Subcutaneous abdominal adipose tissue (tissue), 5 donors: ENCODE measurements at regions not wholly inside any gene's neighbourhood (a gene's known extent, or its start where the extent isn't known, plus 50 kb on each side); places are given as distances from the start of the nearest gene placed in this dataset.

Source experiments
- H3K27ac ChIP-seq: one replicate; pipeline ENCODE4 v1.7.0; 2013; ENCODE audit warnings: low read depth, mild to moderate bottlenecking, inconsistent platforms, low read length, moderate library complexity
- H3K27me3 ChIP-seq, 5 donors: one replicate each; pipeline ENCODE4 v1.7.0; 2013; ENCODE audit warnings: low read length in 5 of 5, inconsistent platforms in 1 of 5; ENCODE audit not compliant: control insufficient read depth in 5 of 5, insufficient read depth in 4 of 5
- H3K36me3 ChIP-seq, 5 donors: one replicate each; pipeline ENCODE4 v1.7.0; 2013; ENCODE audit warnings: low read length in 5 of 5; ENCODE audit not compliant: control insufficient read depth in 5 of 5, insufficient read depth in 5 of 5
- H3K4me1 ChIP-seq, 5 donors: one replicate each; pipeline ENCODE4 v1.7.0; 2013; ENCODE audit warnings: low read length in 5 of 5, mild to moderate bottlenecking in 3 of 5, moderate library complexity in 1 of 5; ENCODE audit not compliant: control insufficient read depth in 5 of 5, insufficient read depth in 5 of 5
- H3K4me3 ChIP-seq, 5 donors: one replicate each; pipeline ENCODE4 v1.7.0; 2013; ENCODE audit warnings: low read length in 5 of 5, low read depth in 1 of 5
- H3K9ac ChIP-seq, 5 donors: one replicate each; pipeline ENCODE4 v1.7.0; 2013; ENCODE audit warnings: low read length in 5 of 5, mild to moderate bottlenecking in 4 of 5, moderate library complexity in 3 of 5
- H3K9me3 ChIP-seq, 5 donors: one replicate each; pipeline ENCODE4 v1.7.0; 2013; ENCODE audit warnings: low read length in 5 of 5; ENCODE audit not compliant: control insufficient read depth in 5 of 5
- donor health status: healthy.
- donor health status: healthy.
- donor health status: healthy.
- donor health status: healthy.
- donor health status: healthy.

- no peak overlapping the region for H3K9ac ChIP-seq
- H3K27me3 ChIP-seq, result no peaks in the 10 kb centered on the region
- H3K4me1 ChIP-seq, result peaks cover 3 to 47% (median 16%) of the 10 kb centered on the region in 5 donors
- no peaks in the 10 kb centered on the region for H3K9me3 ChIP-seq
- H3K4me3 ChIP-seq, result no peak overlapping the region
- no peaks in the 10 kb centered on the region for H3K36me3 ChIP-seq
- no peak overlapping the region for H3K27ac ChIP-seq
Observed at GRCh38 chr10:43979551-43979950, 330.9 kb upstream of the ZNF32 start.

GRCh38 chr10:43978936-43979335 is 330.3 kb upstream of the ZNF32 start:
- Histone ChIP-seq H3K27me3 (no peaks in the 10 kb centered on the region), H3K27ac (no peak overlapping the region), H3K9me3 (no peaks in the 10 kb centered on the region), H3K4me1 (peaks cover 3 to 53% (median 19%) of the 10 kb centered on the region in 5 donors), H3K4me3 (no peak overlapping the region), H3K9ac (no peak overlapping the region), H3K36me3 (no peaks in the 10 kb centered on the region)

GRCh38 chr10:43978091-43978490 is 329.4 kb upstream of the ZNF32 start:
- H3K9me3 ChIP-seq, result no peaks in the 10 kb centered on the region
- peaks cover 4 to 60% (median 19%) of the 10 kb centered on the region in 5 donors for H3K4me1 ChIP-seq
- no peak overlapping the region for H3K9ac ChIP-seq
- no peaks in the 10 kb centered on the region for H3K36me3 ChIP-seq
- H3K27ac ChIP-seq, result no peak overlapping the region
- no peaks in the 10 kb centered on the region for H3K27me3 ChIP-seq
- H3K4me3 ChIP-seq, result no peak overlapping the region

GRCh38 chr10:43976292-43976691 is 327.6 kb upstream of the ZNF32 start:
- Histone ChIP-seq H3K27me3 (no peaks in the 10 kb centered on the region), H3K4me1 (peaks cover 4 to 60% (median 19%) of the 10 kb centered on the region in 5 donors), H3K27ac (no peak overlapping the region)

GRCh38 chr10:43973801-43974200 is 325.1 kb upstream of the ZNF32 start:
- no peaks in the 10 kb centered on the region for H3K9me3 ChIP-seq
- no peak overlapping the region for H3K27ac ChIP-seq
- H3K4me3 ChIP-seq, result no peak overlapping the region
- no peaks in the 10 kb centered on the region for H3K27me3 ChIP-seq
- no peaks in the 10 kb centered on the region for H3K36me3 ChIP-seq
- peaks cover 4 to 43% (median 16%) of the 10 kb centered on the region in 5 donors for H3K4me1 ChIP-seq
- no peak overlapping the region for H3K9ac ChIP-seq

More at GRCh38 chr10:43976292-43976691, 327.6 kb upstream of the ZNF32 start:
- Histone ChIP-seq H3K9ac (no peak overlapping the region), H3K9me3 (no peaks in the 10 kb centered on the region), H3K36me3 (no peaks in the 10 kb centered on the region), H3K4me3 (no peak overlapping the region)

GRCh38 chr10:43972976-43973647 is 324.4 kb upstream of the ZNF32 start:
- H3K36me3 ChIP-seq, result no peaks in the 10 kb centered on the region
- no peak overlapping the region for H3K9ac ChIP-seq
- H3K9me3 ChIP-seq, result no peaks in the 10 kb centered on the region
- H3K4me3 ChIP-seq, result no peak overlapping the region
- peaks cover 4 to 38% (median 16%) of the 10 kb centered on the region in 5 donors for H3K4me1 ChIP-seq
- no peaks in the 10 kb centered on the region for H3K27me3 ChIP-seq
- no peak overlapping the region for H3K27ac ChIP-seq

GRCh38 chr10:43971981-43972380 is 323.3 kb upstream of the ZNF32 start:
- H3K9ac ChIP-seq, result no peak overlapping the region
- H3K4me1 ChIP-seq, result peaks cover 2 to 31% (median 16%) of the 10 kb centered on the region in 5 donors
- H3K27ac ChIP-seq, result no peak overlapping the region
- H3K27me3 ChIP-seq, result no peaks in the 10 kb centered on the region
- H3K4me3 ChIP-seq, result no peak overlapping the region
- no peaks in the 10 kb centered on the region for H3K36me3 ChIP-seq
- H3K9me3 ChIP-seq, result no peaks in the 10 kb centered on the region

- Histone ChIP-seq H3K36me3 (no peaks in the 10 kb centered on the region), H3K9ac (no peak overlapping the region), H3K4me1 (peaks cover 2 to 32% (median 16%) of the 10 kb centered on the region in 5 donors), H3K9me3 (no peaks in the 10 kb centered on the region), H3K4me3 (no peak overlapping the region), H3K27me3 (no peaks in the 10 kb centered on the region), H3K27ac (no peak overlapping the region)
Observed at GRCh38 chr10:43971306-43971705, 322.6 kb upstream of the ZNF32 start.

GRCh38 chr10:43970717-43971116 is 322.0 kb upstream of the ZNF32 start:
- H3K9me3 ChIP-seq, result no peaks in the 10 kb centered on the region
- H3K27me3 ChIP-seq, result no peaks in the 10 kb centered on the region
- H3K36me3 ChIP-seq, result no peaks in the 10 kb centered on the region
- peaks cover 5 to 34% (median 15%) of the 10 kb centered on the region in 5 donors for H3K4me1 ChIP-seq
- no peak overlapping the region for H3K4me3 ChIP-seq
- no peak overlapping the region for H3K9ac ChIP-seq
- H3K27ac ChIP-seq, result no peak overlapping the region

- no peaks in the 10 kb centered on the region for H3K27me3 ChIP-seq
- no peaks in the 10 kb centered on the region for H3K9me3 ChIP-seq
- H3K4me1 ChIP-seq, result peaks cover 7 to 36% (median 15%) of the 10 kb centered on the region in 5 donors
- no peak overlapping the region for H3K27ac ChIP-seq
- H3K36me3 ChIP-seq, result no peaks in the 10 kb centered on the region
- no peak overlapping the region for H3K4me3 ChIP-seq
- H3K9ac ChIP-seq, result no peak overlapping the region
Observed at GRCh38 chr10:43970018-43970698, 321.5 kb upstream of the ZNF32 start.
